ENCODE measurements at regions not wholly inside any gene's neighbourhood (a gene's known extent, or its start where the extent isn't known, plus 50 kb on each side); places are given as distances from the start of the nearest gene placed in this dataset.

- peak overlapping the region; percentile 96 for H2AFZ ChIP-seq (replicated peaks)
- no peaks in the 10 kb centered on the region for H3K27me3 ChIP-seq
- TF ChIP-seq EZH2 (IDR thresholded peaks at IDR 0.05), result no peak
- TF ChIP-seq CTCF (IDR thresholded peaks at IDR 0.05), result no peak
- no peak for TF ChIP-seq EZH2phosphoT487 (IDR thresholded peaks at IDR 0.05)
- no peak overlapping the region for H3K27ac ChIP-seq
- Mint-ChIP-seq H3K36me3 (no peaks in the 10 kb centered on the region), H3K4me3 (no peak overlapping the region), H3K4me1 (no peaks in the 10 kb centered on the region), H3K9me3 (peaks cover 2% of the 10 kb centered on the region), H3K27me3 (ENCODE audit: insufficient read depth, low read depth) (no peaks in the 10 kb centered on the region), H3K27ac (no peak overlapping the region)
- peaks cover 3% of the 10 kb centered on the region for H3K4me1 ChIP-seq
- H3K79me2 ChIP-seq (ENCODE audit: low read depth), result no peaks in the 10 kb centered on the region
- no peak overlapping the region for H3K4me3 ChIP-seq
- H4K20me1 ChIP-seq (ENCODE audit: low read depth), result no peaks in the 10 kb centered on the region
- no peak overlapping the region for H3K4me2 ChIP-seq
- no peaks in the 10 kb centered on the region for H3K9me3 ChIP-seq (ENCODE audit: low read depth)
- H3K36me3 ChIP-seq, result no peaks in the 10 kb centered on the region
- no peak overlapping the region for H3K9ac ChIP-seq
- no peak for DNase-seq (ENCODE audit: low spot score)
- no peaks in the 10 kb centered on the region for H3F3A ChIP-seq (ENCODE audit: low read depth)
Measured at GRCh38 chr6:63058601-63059000, 152.7 kb upstream of the FKBP1C start.

- H3K4me2 ChIP-seq, result no peak overlapping the region
- no peaks in the 10 kb centered on the region for H3K4me1 Mint-ChIP-seq
- H2AFZ ChIP-seq (replicated peaks), result no peak overlapping the region
- H3K9me3 ChIP-seq (ENCODE audit: low read depth), result no peaks in the 10 kb centered on the region
- H3K36me3 ChIP-seq, result no peaks in the 10 kb centered on the region
- no peak overlapping the region for H3K4me3 ChIP-seq
- no peak for DNase-seq (ENCODE audit: low spot score)
- no peaks in the 10 kb centered on the region for H3F3A ChIP-seq (ENCODE audit: low read depth)
- H3K9ac ChIP-seq, result no peak overlapping the region
- H3K4me3 Mint-ChIP-seq, result no peak overlapping the region
- H3K79me2 ChIP-seq (ENCODE audit: low read depth), result no peaks in the 10 kb centered on the region
- H3K27ac ChIP-seq, result no peak overlapping the region
- H3K27ac Mint-ChIP-seq, result no peak overlapping the region
- no peaks in the 10 kb centered on the region for H3K36me3 Mint-ChIP-seq
- no peaks in the 10 kb centered on the region for H3K27me3 Mint-ChIP-seq (ENCODE audit: insufficient read depth, low read depth)
- TF ChIP-seq CTCF (IDR thresholded peaks at IDR 0.05) (no peak), EZH2 (IDR thresholded peaks at IDR 0.05) (no peak), EZH2phosphoT487 (IDR thresholded peaks at IDR 0.05) (no peak)
- H3K27me3 ChIP-seq, result no peaks in the 10 kb centered on the region
- H3K4me1 ChIP-seq, result peaks cover 2% of the 10 kb centered on the region
- H4K20me1 ChIP-seq (ENCODE audit: low read depth), result no peaks in the 10 kb centered on the region
- H3K9me3 Mint-ChIP-seq, result peaks cover 3% of the 10 kb centered on the region
Measured at GRCh38 chr6:63063631-63064271, 147.5 kb upstream of the FKBP1C start.

GRCh38 chr6:63066055-63066704 lies 145.1 kb upstream of the FKBP1C start:
- H2AFZ ChIP-seq (replicated peaks), result no peak overlapping the region
- no peak overlapping the region for H3K4me2 ChIP-seq
- H3K4me3 ChIP-seq, result no peak overlapping the region
- H3K36me3 Mint-ChIP-seq, result no peaks in the 10 kb centered on the region
- no peak overlapping the region for H3K9ac ChIP-seq
- no peaks in the 10 kb centered on the region for H3F3A ChIP-seq (ENCODE audit: low read depth)
- no peaks in the 10 kb centered on the region for H3K79me2 ChIP-seq (ENCODE audit: low read depth)
- H3K4me3 Mint-ChIP-seq, result no peak overlapping the region
- no peaks in the 10 kb centered on the region for H3K27me3 ChIP-seq
- no peak overlapping the region for H3K27ac ChIP-seq
- no peaks in the 10 kb centered on the region for H3K36me3 ChIP-seq
- H3K9me3 Mint-ChIP-seq, result peaks cover 3% of the 10 kb centered on the region
- H3K27me3 Mint-ChIP-seq (ENCODE audit: insufficient read depth, low read depth), result no peaks in the 10 kb centered on the region
- no peak for DNase-seq (ENCODE audit: low spot score)
- H3K4me1 ChIP-seq, result no peaks in the 10 kb centered on the region
- no peak overlapping the region for H3K27ac Mint-ChIP-seq
- TF ChIP-seq CTCF (IDR thresholded peaks at IDR 0.05), result peak; percentile 34
- no peak for TF ChIP-seq EZH2phosphoT487 (IDR thresholded peaks at IDR 0.05)
- no peak for TF ChIP-seq EZH2 (IDR thresholded peaks at IDR 0.05)
- H3K4me1 Mint-ChIP-seq, result no peaks in the 10 kb centered on the region
- no peaks in the 10 kb centered on the region for H3K9me3 ChIP-seq (ENCODE audit: low read depth)
- no peaks in the 10 kb centered on the region for H4K20me1 ChIP-seq (ENCODE audit: low read depth)

All from neural progenitor cell (in vitro differentiated cells).